Esophagus squamous epithelium (tissue), 4 donors: ENCODE measurements at regions not wholly inside any gene's neighbourhood (a gene's known extent, or its start where the extent isn't known, plus 50 kb on each side); places are given as distances from the start of the nearest gene placed in this dataset.

Experiments
- POLR2A ChIP-seq, 4 donors: fragments of 450-650 bp; IDR thresholded peaks; one replicate each; pipeline ENCODE4 v1.6.1; 2017; ENCODE audit warnings: antibody characterized with exemption in 4 of 4, mild to moderate bottlenecking in 4 of 4, moderate library complexity in 3 of 4
- TF ChIP-seq, protein P1 (sequence below), 6 experiments: fragments of 450-650 bp in 4 of 6; fragments of 200-600 bp in 2 of 6; sonication (generic) in 2 of 6; IDR thresholded peaks; one replicate each; pipeline ENCODE4 v1.5.1; 2016 to 2019; ENCODE audit warnings: antibody characterized with exemption in 6 of 6, mild to moderate bottlenecking in 4 of 6, moderate library complexity in 4 of 6

DNA sequence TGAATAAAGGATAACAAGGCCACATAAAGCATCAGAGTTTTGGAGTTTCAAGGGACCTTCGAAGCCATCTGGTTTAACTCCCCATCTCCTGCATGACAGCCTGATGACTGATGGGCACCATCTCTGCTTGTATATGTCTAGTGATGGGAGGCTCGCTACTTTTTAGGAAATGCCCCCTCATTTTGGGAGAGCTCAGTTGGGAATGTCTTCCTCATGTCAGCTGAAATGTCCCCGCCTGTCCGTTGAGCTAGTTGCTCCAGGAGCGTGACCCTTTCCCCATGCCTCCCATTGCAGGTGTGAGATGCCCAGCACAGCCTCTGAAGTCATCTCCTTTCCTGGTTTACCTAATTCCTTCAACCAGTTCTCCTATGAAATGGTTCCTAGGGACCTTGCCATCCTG is 69.6 kb upstream of the CAPRIN2 start:
- TF ChIP-seq, protein P1, sequence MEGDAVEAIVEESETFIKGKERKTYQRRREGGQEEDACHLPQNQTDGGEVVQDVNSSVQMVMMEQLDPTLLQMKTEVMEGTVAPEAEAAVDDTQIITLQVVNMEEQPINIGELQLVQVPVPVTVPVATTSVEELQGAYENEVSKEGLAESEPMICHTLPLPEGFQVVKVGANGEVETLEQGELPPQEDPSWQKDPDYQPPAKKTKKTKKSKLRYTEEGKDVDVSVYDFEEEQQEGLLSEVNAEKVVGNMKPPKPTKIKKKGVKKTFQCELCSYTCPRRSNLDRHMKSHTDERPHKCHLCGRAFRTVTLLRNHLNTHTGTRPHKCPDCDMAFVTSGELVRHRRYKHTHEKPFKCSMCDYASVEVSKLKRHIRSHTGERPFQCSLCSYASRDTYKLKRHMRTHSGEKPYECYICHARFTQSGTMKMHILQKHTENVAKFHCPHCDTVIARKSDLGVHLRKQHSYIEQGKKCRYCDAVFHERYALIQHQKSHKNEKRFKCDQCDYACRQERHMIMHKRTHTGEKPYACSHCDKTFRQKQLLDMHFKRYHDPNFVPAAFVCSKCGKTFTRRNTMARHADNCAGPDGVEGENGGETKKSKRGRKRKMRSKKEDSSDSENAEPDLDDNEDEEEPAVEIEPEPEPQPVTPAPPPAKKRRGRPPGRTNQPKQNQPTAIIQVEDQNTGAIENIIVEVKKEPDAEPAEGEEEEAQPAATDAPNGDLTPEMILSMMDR (IDR thresholded peaks at IDR 0.05): no peak
- TF ChIP-seq POLR2A (IDR thresholded peaks at IDR 0.05): no peak
